Gastroesophageal sphincter (tissue), 4 donors: ENCODE measurements at regions not wholly inside any gene's neighbourhood (a gene's known extent, or its start where the extent isn't known, plus 50 kb on each side); places are given as distances from the start of the nearest gene placed in this dataset.

ENCODE experiments used
- ATAC-seq: fragments of 150-250 bp; one replicate; pipeline ENCODE4 v1.9.1; 2016; ENCODE audit warnings: mild to moderate bottlenecking, moderate library complexity
- H3K27ac ChIP-seq, 4 donors: fragments of 200-600 bp; sonication (generic) in 3 of 4; 1 replicate in 3 of 4; 2 replicates in 1 of 4; pipeline ENCODE4 v1.5.1; 2016 to 2019
- H3K27me3 ChIP-seq: fragments of 200-600 bp; sonication (generic); one replicate; pipeline ENCODE4 v1.5.1; 2019
- H3K36me3 ChIP-seq, 2 donors: fragments of 200-600 bp; sonication (generic); one replicate each; pipeline ENCODE4 v1.5.1; 2019; ENCODE audit warnings: control low read depth in 1 of 2
- H3K4me1 ChIP-seq, 3 donors: fragments of 200-600 bp; sonication (generic); 1 replicate in 2 of 3; 2 replicates in 1 of 3; pipeline ENCODE4 v1.5.1; 2016 to 2019; ENCODE audit warnings: control low read depth in 2 of 3
- H3K4me3 ChIP-seq, 2 donors: fragments of 200-600 bp; sonication (generic); one replicate each; pipeline ENCODE4 v1.5.1; 2019; ENCODE audit warnings: mild to moderate bottlenecking in 1 of 2, moderate library complexity in 1 of 2
- H3K9me3 ChIP-seq, 3 donors: fragments of 200-600 bp; sonication (generic); one replicate each; pipeline ENCODE4 v1.5.1; 2017 to 2019; ENCODE audit warnings: control low read depth in 2 of 3
- EP300 ChIP-seq: sonication (generic); formaldehyde crosslinking; IDR thresholded peaks from one replicate; pipeline ENCODE4 v1.6.1; 2017; ENCODE audit warnings: antibody characterized with exemption, mild to moderate bottlenecking
- POLR2A ChIP-seq, 2 donors: fragments of 450-650 bp; IDR thresholded peaks; one replicate each; pipeline ENCODE4 v1.6.1; 2017; ENCODE audit warnings: antibody characterized with exemption in 2 of 2, mild to moderate bottlenecking in 2 of 2, moderate library complexity in 1 of 2
- POLR2AphosphoS5 ChIP-seq: sonication (generic); formaldehyde crosslinking; IDR thresholded peaks from one replicate; pipeline ENCODE4 v1.6.1; 2017; ENCODE audit warnings: antibody characterized with exemption
- WGBS, 2 donors: methylation state at CpG; one replicate each; pipeline ENCODE4 v1.1.5; 2018; ENCODE audit warnings: low coverage in 1 of 2; 5-methylcytosine and 5-hydroxymethylcytosine counted together
- TF ChIP-seq, protein P1 (sequence below), 4 experiments: fragments of 200-600 bp in 2 of 4; fragments of 450-650 bp in 2 of 4; sonication (generic) in 1 of 4; IDR thresholded peaks; one replicate each; pipeline ENCODE4 v1.5.1; 2017 to 2019; ENCODE audit warnings: antibody characterized with exemption in 4 of 4, mild to moderate bottlenecking in 2 of 4, moderate library complexity in 2 of 4

DNA sequence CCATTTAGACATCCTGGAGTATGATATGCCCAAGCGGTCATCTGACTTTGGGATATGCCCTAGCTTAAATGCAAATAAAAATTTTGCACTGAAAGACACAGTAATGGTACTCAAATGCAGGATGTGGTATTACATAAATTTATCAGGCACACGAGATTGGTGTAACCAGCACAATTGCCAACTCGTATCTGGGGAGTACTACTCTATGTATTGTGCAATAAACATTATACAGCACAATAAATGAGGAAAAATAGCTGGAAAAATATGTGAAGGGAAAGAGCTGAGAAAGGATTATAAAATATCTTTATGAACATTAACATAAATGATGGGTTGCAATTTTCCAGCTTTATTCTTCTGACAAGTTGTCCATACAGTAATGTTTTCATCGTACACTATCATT lies 505.5 kb upstream of the TENM3 start:
- H3K9me3 ChIP-seq = no peaks in the 10 kb centered on the region
- no peak overlapping the region for H3K27ac ChIP-seq
- no peak overlapping the region for H3K4me3 ChIP-seq
- H3K36me3 ChIP-seq = no peaks in the 10 kb centered on the region
- H3K4me1 ChIP-seq = no peaks in the 10 kb centered on the region
- TF ChIP-seq, protein P1, sequence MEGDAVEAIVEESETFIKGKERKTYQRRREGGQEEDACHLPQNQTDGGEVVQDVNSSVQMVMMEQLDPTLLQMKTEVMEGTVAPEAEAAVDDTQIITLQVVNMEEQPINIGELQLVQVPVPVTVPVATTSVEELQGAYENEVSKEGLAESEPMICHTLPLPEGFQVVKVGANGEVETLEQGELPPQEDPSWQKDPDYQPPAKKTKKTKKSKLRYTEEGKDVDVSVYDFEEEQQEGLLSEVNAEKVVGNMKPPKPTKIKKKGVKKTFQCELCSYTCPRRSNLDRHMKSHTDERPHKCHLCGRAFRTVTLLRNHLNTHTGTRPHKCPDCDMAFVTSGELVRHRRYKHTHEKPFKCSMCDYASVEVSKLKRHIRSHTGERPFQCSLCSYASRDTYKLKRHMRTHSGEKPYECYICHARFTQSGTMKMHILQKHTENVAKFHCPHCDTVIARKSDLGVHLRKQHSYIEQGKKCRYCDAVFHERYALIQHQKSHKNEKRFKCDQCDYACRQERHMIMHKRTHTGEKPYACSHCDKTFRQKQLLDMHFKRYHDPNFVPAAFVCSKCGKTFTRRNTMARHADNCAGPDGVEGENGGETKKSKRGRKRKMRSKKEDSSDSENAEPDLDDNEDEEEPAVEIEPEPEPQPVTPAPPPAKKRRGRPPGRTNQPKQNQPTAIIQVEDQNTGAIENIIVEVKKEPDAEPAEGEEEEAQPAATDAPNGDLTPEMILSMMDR (IDR thresholded peaks at IDR 0.05) = no peak
- TF ChIP-seq POLR2A (IDR thresholded peaks at IDR 0.05) = no peak
- TF ChIP-seq EP300 = no peak
- TF ChIP-seq POLR2AphosphoS5 = no peak
- WGBS, 2 donors = 61 to 80% methylated on average over 4 of the region's 4 CpGs
- no peak for ATAC-seq
- no peaks in the 10 kb centered on the region for H3K27me3 ChIP-seq

DNA sequence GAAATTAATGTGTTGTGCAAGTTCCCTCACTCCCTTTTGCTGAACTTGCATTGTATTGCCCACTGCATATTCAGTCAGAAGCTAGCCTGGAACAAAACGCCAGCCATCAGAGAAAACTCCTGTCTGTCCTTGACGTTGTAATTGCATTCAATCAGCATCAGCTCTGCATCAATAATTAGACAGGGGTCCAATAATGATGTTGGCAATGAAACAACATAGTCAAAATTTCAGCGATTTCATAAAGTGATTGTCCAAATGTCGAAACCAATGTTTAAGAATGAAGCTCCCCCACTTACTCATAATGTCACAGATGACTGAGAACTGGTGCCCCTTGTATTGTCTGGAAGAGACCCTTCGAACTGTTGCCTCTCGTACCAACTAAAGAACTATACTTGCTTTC lies 504.2 kb upstream of the TENM3 start:
- ATAC-seq = no peak
- TF ChIP-seq EP300 (no peak), POLR2AphosphoS5 (no peak), POLR2A (IDR thresholded peaks at IDR 0.05) (no peak)
- TF ChIP-seq, protein P1 (IDR thresholded peaks at IDR 0.05) = no peak
- 72% methylated on average over 5 of the region's 6 CpGs for WGBS, 2 donors

DNA sequence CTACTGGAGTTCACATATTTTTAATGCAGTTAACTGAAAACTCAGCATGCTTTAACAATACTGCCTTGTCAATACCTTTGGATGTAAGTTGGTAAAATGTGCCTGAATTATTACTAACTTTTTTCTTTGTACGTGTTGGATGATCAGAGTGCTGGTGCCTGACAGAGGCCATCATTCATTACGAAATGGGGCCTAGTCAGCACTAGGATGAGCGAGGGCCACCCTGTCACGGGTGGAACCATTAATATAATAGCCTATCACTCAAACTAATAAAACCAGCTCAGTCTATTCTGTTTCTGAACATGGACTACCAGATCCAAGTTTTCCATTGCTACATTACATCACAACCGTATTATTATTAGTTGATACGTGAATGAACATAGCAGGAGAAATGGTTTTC lies 501.7 kb upstream of the TENM3 start:
- Histone ChIP-seq H3K27ac (no peak overlapping the region), H3K4me3 (no peak overlapping the region), H3K27me3 (no peaks in the 10 kb centered on the region), H3K4me1 (no peaks in the 10 kb centered on the region), H3K36me3 (no peaks in the 10 kb centered on the region), H3K9me3 (peaks cover 0 to 8% (median 0%) of the 10 kb centered on the region in 3 donors)
- ATAC-seq = no peak
- 77 to 78% methylated on average over 6 of the region's 6 CpGs for WGBS, 2 donors
- TF ChIP-seq EP300 = no peak

More for the DNA sequence above, 504.2 kb upstream of the TENM3 start:
- no peak overlapping the region for H3K27ac ChIP-seq
- H3K9me3 ChIP-seq = peaks cover 0 to 8% (median 0%) of the 10 kb centered on the region in 3 donors
- H3K27me3 ChIP-seq = no peaks in the 10 kb centered on the region
- no peaks in the 10 kb centered on the region for H3K4me1 ChIP-seq
- H3K36me3 ChIP-seq = no peaks in the 10 kb centered on the region
- H3K4me3 ChIP-seq = no peak overlapping the region

DNA sequence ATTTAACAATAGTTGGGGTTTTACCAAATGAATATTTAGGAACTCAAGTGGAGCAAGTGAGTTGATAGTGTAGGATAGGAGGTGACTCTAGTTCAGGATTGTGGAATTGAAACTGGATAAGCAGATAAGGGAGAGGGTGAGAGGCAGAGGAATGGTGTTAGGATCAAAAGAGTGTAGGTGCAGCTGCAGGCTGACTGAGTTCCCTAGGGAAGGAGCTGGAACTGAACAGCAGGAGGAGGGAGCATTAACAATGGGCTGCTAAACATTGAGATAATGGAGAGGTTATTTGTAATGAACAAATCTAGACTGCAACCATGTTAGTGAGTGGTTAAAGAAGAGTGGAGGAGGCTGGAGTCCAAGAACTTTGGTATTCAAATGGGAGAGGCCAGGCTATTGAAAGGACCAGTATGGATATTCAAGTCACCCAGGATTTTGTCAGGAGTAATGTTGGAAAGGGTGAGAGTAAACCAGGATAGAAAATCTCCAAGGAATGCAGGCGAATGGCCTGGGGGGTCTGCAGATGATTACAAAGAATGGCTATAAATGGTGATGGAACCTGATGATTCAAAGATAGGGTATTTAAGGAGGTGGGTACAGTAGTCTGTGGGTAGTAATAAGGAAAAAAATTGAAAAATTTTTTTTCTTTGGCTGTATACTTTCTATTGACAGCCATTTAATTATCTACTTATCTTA lies 497.1 kb upstream of the TENM3 start:
- H3K9me3 ChIP-seq = peaks cover 0 to 8% (median 0%) of the 10 kb centered on the region in 3 donors
- no peaks in the 10 kb centered on the region for H3K27me3 ChIP-seq
- H3K4me3 ChIP-seq = no peak overlapping the region
- no peaks in the 10 kb centered on the region for H3K36me3 ChIP-seq
- no peaks in the 10 kb centered on the region for H3K4me1 ChIP-seq
- no peak for ATAC-seq
- TF ChIP-seq, protein P1 (IDR thresholded peaks at IDR 0.05) = no peak
- TF ChIP-seq POLR2AphosphoS5 (no peak), EP300 (no peak), POLR2A (IDR thresholded peaks at IDR 0.05) (no peak)
- no peak overlapping the region for H3K27ac ChIP-seq
- 91% methylated on average over 1 of the region's 1 CpG; no CpG with 5 or more reads in 1 of the 2 donors for WGBS, 2 donors

DNA sequence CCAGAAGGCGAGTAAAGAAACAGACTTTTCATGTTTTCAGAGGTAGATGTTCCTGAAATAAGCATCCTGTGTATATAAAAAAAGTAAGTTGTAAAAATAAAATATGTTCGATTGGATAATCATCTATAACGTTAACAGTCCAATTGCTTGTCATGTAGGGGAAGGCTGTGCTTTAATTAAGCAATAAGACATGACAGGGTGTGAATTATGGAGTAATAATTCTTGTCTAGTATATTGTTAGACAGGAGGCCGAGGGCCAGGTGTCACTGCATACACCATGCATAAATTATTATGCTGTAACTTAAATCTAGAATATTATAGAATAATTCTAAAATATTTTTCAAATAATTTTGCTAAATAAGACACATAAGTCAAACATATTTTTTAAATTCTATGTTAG lies 494.6 kb upstream of the TENM3 start:
- peaks cover 0 to 4% (median 0%) of the 10 kb centered on the region in 3 donors for H3K9me3 ChIP-seq
- no peak overlapping the region for H3K4me3 ChIP-seq
- H3K27ac ChIP-seq = no peak overlapping the region
- TF ChIP-seq POLR2A (IDR thresholded peaks at IDR 0.05) = no peak
- TF ChIP-seq EP300 = no peak
- no peaks in the 10 kb centered on the region for H3K4me1 ChIP-seq
- 43 to 46% methylated on average over 4 of the region's 4 CpGs for WGBS, 2 donors
- no peaks in the 10 kb centered on the region for H3K36me3 ChIP-seq
- no peaks in the 10 kb centered on the region for H3K27me3 ChIP-seq
- ATAC-seq = no peak

DNA sequence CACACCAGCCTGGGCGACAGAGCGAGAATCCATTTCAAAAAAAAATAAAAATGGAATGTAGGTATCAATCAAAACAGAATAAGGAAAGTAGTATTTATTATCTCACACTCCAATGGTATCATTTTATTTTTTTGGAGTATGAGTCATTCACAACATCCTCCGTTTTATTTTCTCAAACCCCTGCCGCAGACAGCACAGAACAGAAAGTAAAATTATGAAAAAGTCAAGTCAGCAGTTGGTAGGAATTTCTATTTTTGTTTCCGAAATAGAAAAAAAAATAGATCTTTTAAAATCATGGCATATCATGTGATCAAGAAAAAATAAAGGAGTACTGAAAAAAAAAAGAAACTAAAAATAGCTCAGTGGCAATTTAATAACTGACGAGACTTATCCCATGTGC lies 490.7 kb upstream of the TENM3 start:
- Histone ChIP-seq H3K27ac (no peak overlapping the region), H3K36me3 (no peaks in the 10 kb centered on the region), H3K9me3 (no peaks in the 10 kb centered on the region), H3K27me3 (no peaks in the 10 kb centered on the region), H3K4me3 (no peak overlapping the region), H3K4me1 (no peaks in the 10 kb centered on the region)
- ATAC-seq = no peak
- no peak for TF ChIP-seq EP300
- no peak for TF ChIP-seq POLR2AphosphoS5
- no peak for TF ChIP-seq POLR2A (IDR thresholded peaks at IDR 0.05)
- TF ChIP-seq, protein P1 (IDR thresholded peaks at IDR 0.05) = no peak
- 72 to 79% methylated on average over 4 to 6 of the region's 6 CpGs for WGBS, 2 donors
